ENCODE measurements at regions not wholly inside any gene's neighbourhood (a gene's known extent, or its start where the extent isn't known, plus 50 kb on each side); places are given as distances from the start of the nearest gene placed in this dataset.
"Not testable (repeated sequence)": the region's sequence is repeated elsewhere in the genome, so short reads cannot be mapped to it uniquely, and the experiment has no call there.

DNA sequence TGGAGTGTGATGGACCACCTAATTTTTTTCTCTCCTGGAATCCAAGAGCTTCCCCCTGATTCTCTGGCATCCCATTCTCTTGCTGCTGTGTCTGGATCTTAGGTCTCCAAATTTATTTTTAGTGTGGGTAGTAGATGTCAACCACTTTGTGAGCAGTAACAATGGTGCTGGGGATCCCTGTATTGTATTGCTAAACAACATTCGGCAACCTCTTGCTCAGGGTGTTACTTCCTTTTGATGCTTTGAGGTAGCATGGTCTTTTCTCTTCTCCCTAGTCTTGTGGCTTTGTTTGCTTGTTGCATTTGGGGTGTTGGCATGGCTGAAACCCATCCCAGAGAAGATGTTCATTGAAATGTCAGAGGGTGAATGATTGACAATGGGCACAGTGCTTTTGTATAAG lies 737.4 kb downstream of the BCL11A start:
- Mint-ChIP-seq H3K27ac (no peak overlapping the region), H3K27me3 (no peaks in the 10 kb centered on the region), H3K4me1 (ENCODE audit: low read depth) (no peaks in the 10 kb centered on the region)

DNA sequence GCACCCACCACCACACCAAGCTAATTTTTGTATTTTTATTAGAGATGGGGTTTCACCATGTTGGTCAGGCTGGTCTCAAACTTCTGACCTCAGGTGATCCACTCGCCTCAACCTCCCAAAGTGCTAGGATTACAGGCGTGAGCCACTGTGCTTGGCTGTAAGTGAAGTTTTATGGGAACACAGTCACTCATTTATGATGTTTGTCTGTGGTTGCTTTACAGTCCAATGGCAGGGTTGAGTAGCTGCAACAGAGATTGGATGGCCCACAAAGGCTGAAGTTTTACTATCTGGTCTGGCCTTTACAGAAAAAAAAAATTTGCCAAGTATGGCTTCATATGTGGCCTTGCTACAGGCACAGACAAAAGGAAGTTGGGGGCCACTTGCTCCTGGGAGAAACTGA lies 743.2 kb downstream of the BCL11A start:
- not testable (repeated sequence) for H3K36me3 Mint-ChIP-seq (ENCODE audit: low read depth); H3K4me1 Mint-ChIP-seq (ENCODE audit: low read depth); H3K9me3 Mint-ChIP-seq; H3K27ac Mint-ChIP-seq; H3K27me3 Mint-ChIP-seq; H3K4me3 Mint-ChIP-seq

More for the DNA sequence above, 737.4 kb downstream of the BCL11A start:
- Mint-ChIP-seq H3K36me3 (ENCODE audit: low read depth) (no peaks in the 10 kb centered on the region), H3K9me3 (no peaks in the 10 kb centered on the region), H3K4me3 (no peak overlapping the region)

DNA sequence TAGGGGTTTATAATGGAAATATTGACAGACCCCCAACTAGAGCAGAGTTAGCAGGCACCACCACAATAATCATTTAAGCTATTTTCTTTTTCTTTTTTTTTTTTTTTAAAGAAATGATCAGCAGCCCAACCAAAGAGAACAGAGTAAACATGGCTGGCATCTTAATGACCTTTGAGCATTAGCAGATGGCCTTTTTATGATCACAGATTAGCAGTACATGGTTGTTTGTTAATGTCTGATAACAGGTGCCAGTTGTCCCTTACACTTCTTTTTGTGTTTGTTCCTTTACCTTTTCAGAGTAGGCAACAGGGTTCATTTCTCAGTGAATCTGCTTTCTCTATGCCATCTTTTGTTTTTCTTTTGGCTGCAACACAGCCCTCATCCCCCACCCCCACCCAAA lies 747.0 kb downstream of the BCL11A start:
- Mint-ChIP-seq H3K4me1 (ENCODE audit: low read depth) (no peaks in the 10 kb centered on the region), H3K36me3 (ENCODE audit: low read depth) (no peaks in the 10 kb centered on the region), H3K27ac (no peak overlapping the region), H3K9me3 (no peaks in the 10 kb centered on the region), H3K27me3 (no peaks in the 10 kb centered on the region), H3K4me3 (no peak overlapping the region)

DNA sequence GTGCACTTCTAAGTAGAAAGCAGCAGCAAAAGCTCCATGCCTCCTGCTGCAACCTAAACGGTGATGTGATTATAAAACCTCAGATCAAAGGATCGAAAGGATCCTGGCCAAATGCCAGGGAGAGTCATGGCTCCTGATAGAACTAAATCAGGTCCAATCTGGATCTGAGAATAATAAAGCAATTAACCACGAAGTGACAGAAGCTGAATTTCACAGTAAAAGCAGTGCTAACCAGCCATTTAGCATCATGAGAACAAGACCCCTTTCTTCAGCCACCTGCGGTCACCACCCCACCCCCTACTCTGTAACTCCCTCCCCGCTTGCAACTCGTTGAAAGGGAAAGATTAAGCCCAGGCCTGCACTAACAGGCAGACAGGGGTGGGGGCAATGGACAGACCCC lies 748.7 kb downstream of the BCL11A start:
- Mint-ChIP-seq H3K4me3 (no peak overlapping the region), H3K9me3 (no peaks in the 10 kb centered on the region)

DNA sequence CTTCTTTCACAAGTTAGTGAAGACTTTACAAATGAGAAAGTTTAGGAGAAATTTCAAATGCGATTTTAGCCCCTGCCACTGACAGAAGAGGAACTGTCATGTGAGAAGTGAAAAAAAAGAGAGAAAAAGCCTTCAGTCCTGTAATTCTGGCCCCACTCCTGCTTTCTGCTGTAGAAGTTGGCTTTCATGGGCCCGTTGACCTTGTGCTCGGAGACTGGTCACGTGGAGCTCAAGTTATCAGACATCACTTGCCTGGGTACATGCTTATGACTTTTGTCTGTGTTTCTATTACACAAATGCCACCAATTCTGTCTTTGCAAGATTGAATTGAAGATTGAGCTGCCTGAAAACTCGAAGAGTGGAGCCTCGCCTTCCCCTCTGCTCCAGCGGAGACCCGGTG lies 749.9 kb downstream of the BCL11A start:
- H3K27ac Mint-ChIP-seq = no peak overlapping the region
- H3K9me3 Mint-ChIP-seq = no peaks in the 10 kb centered on the region
- H3K4me1 Mint-ChIP-seq (ENCODE audit: low read depth) = no peaks in the 10 kb centered on the region
- no peaks in the 10 kb centered on the region for H3K36me3 Mint-ChIP-seq (ENCODE audit: low read depth)
- no peaks in the 10 kb centered on the region for H3K27me3 Mint-ChIP-seq
- no peak overlapping the region for H3K4me3 Mint-ChIP-seq

More for the DNA sequence above, 748.7 kb downstream of the BCL11A start:
- Mint-ChIP-seq H3K36me3 (ENCODE audit: low read depth) (no peaks in the 10 kb centered on the region), H3K27ac (no peak overlapping the region), H3K27me3 (no peaks in the 10 kb centered on the region), H3K4me1 (ENCODE audit: low read depth) (no peaks in the 10 kb centered on the region)

DNA sequence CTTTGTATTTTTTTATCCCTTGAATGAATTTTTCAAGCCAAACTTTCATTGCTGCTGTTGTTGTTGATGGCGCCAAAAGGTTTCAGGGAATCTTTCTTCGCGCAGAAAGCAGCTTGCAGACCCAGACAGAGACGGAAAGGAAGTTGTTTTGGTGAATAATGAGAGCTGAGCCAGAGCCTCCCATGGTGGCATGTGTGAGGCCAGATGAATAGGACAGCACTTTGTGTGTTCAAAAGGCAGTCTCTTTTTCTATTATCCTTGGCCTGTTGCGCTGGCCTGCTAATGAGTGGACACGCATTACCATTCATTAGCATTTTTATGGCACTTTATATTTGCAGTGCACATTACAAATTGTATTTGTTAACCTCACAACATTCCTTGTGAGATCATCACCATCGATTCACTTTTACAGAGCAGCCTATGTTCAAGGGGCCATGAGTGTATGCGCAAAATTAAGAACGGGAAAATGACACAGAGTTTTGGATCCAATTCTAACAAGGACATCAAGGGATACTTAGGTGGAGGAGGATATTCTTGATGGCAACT lies 754.7 kb downstream of the BCL11A start:
- Mint-ChIP-seq H3K4me1 (ENCODE audit: low read depth) (no peaks in the 10 kb centered on the region), H3K9me3 (peaks cover 3% of the 10 kb centered on the region), H3K27me3 (no peaks in the 10 kb centered on the region), H3K4me3 (no peak overlapping the region), H3K27ac (no peak overlapping the region), H3K36me3 (ENCODE audit: low read depth) (no peaks in the 10 kb centered on the region)

DNA sequence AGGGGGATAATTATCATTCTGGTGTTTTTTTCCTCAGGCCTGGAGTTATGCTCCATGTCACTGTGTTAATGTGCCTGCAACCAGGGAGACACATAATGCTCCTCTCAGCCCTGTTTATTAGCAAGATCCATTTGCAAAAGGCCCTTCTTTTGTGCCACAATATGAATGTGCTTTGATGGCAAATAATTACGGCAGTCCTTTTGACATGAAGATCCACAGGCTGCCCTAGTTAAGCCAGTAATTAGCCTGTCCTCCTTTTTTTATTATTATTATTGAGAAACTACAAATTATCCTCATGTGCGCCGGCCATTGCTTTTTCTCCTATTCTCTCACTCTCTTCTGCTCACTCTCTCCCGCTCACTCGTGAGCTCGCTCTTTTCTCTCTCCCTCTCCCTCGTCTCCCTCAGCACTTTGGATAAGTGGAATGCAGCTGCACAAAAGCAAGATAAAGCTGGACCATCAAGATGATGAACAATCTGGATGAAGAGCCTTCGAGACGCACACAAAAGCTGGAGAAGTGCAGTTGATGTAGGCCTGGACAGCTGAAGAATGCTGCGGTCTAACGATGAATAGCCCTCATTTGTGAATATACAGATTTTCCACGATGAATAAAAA lies 762.3 kb downstream of the BCL11A start:
- Mint-ChIP-seq H3K27ac (no peak overlapping the region), H3K9me3 (peaks cover 7% of the 10 kb centered on the region), H3K36me3 (ENCODE audit: low read depth) (no peaks in the 10 kb centered on the region), H3K4me1 (ENCODE audit: low read depth) (no peaks in the 10 kb centered on the region), H3K27me3 (no peaks in the 10 kb centered on the region), H3K4me3 (no peak overlapping the region)

DNA sequence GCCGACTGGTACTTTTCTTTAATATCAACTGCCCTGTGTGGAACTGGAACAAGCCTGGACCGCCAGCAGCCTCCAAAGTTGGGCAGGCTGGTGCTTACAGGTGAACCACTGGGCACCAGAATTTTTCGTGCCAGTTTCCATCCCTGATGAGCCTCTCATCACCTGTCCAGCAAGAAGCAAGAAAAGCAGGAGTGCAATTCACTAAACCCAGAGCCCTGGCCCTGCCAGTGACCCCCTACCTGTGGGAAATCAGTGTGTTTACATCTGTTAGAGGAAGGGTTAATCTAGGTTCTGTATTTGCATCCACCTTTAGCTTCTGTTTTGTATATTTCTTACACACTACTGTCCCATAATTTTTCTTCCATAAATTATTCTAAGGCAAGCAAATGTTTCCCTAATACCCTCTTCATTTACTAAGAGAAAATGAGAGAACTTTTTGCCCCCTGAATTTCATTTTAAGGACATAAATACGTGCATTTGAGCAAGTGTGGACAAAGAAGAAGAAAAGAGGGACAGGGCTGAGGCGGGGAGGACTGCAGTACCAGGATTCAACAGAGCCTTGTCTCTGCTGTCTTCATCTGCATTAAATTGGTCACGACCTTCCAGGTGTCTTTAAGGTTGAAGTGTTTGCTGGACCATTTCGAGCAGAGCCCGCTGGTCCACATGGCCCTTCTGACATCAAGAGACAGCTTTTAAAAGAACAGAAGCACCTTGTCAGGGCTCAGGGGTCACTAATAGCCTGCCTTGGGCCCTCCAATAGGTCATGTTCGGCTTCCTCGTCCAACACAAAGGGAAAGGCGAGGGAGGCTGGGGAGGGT lies 763.1 kb downstream of the BCL11A start:
- no peaks in the 10 kb centered on the region for H3K27me3 Mint-ChIP-seq
- no peak overlapping the region for H3K27ac Mint-ChIP-seq
- H3K36me3 Mint-ChIP-seq (ENCODE audit: low read depth) = no peaks in the 10 kb centered on the region
- H3K4me1 Mint-ChIP-seq (ENCODE audit: low read depth) = no peaks in the 10 kb centered on the region
- H3K4me3 Mint-ChIP-seq = no peak overlapping the region
- peaks cover 7% of the 10 kb centered on the region for H3K9me3 Mint-ChIP-seq

DNA sequence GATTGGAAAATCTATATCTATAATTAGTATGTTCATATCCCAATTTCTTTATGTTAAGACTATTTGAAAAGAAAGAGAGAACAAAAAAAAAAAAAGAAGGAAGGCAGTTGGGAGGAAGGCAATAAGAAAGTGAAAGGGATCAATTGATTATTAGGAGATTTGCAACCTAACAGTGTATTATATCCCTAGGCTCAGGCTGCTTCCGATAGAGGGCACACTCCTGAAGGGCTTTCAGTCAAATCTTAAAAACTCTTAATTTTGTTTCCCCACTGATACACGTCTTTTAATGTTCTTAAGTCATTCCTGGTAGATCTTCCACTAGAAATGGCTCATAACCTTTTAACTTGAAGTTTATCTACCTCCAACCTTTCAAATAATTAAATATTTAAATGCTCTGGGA lies 763.9 kb downstream of the BCL11A start:
- Mint-ChIP-seq H3K27me3 (no peaks in the 10 kb centered on the region), H3K36me3 (ENCODE audit: low read depth) (no peaks in the 10 kb centered on the region), H3K4me3 (no peak overlapping the region), H3K4me1 (ENCODE audit: low read depth) (no peaks in the 10 kb centered on the region), H3K9me3 (peaks cover 7% of the 10 kb centered on the region), H3K27ac (no peak overlapping the region)

DNA sequence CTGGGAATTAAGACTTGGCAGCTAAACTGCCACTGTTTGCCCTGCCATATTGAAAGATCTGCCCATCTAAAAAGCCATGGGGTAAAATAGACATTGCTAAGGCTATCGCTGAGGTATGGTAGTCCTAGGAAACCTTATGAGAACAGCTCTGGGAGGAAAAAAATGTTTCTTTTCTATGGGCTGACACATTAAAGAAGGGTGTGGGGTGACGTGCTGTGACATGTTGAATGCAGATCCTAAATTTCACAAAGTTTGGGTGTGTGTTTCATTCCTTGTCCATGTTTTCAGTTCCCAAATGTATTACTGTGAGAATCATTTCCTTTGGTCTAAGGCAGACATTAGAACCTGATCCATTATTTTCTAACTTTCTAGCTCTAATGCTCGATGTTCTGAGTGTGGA lies 766.4 kb downstream of the BCL11A start:
- H3K9me3 Mint-ChIP-seq = no peaks in the 10 kb centered on the region
- no peaks in the 10 kb centered on the region for H3K36me3 Mint-ChIP-seq (ENCODE audit: low read depth)
- H3K4me1 Mint-ChIP-seq (ENCODE audit: low read depth) = no peaks in the 10 kb centered on the region
- no peak overlapping the region for H3K4me3 Mint-ChIP-seq
- H3K27me3 Mint-ChIP-seq = no peaks in the 10 kb centered on the region
- no peak overlapping the region for H3K27ac Mint-ChIP-seq

DNA sequence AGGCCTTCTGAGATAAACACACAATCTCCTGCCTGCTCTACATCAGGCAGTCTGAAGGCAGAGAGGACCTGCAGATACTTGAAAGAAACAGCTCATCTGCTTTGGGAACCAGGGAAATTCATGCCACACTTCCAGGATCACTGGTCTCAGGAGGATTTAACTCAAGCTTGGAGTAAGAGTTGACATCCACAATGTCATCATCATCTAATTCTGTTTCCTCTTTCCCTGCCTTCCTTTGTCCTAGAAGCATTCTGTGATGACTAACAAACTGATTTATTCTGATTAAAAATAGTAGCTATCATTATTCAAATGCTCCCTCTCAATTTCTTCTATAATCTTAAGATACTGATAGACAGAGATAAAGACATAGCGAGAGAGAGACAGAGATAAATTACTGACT lies 766.8 kb downstream of the BCL11A start:
- Mint-ChIP-seq H3K4me1 (ENCODE audit: low read depth) (no peaks in the 10 kb centered on the region), H3K36me3 (ENCODE audit: low read depth) (no peaks in the 10 kb centered on the region), H3K4me3 (no peak overlapping the region), H3K27me3 (no peaks in the 10 kb centered on the region), H3K9me3 (no peaks in the 10 kb centered on the region), H3K27ac (no peak overlapping the region)

DNA sequence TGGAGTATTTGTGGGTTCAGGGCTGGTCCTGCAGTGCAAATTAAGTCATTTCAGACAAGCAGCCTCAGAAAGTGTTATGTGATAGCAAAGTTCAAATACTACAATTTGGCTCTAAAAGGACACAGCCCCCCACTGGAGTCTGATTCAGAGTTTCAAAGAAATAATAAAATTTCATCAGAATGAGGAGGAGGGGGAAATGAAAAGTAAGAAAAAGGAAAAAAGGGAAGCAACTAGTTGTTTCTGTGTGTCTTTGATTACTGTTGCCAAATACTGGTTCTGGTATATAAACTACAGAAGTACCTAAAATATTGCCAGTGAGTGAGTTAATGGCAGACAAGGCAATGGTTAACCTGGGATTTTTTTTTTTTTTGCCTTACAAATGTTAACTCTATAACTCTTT lies 773.9 kb downstream of the BCL11A start:
- no peak overlapping the region for H3K4me3 Mint-ChIP-seq
- H3K27me3 Mint-ChIP-seq = no peaks in the 10 kb centered on the region
- no peaks in the 10 kb centered on the region for H3K4me1 Mint-ChIP-seq (ENCODE audit: low read depth)
- no peak overlapping the region for H3K27ac Mint-ChIP-seq
- H3K36me3 Mint-ChIP-seq (ENCODE audit: low read depth) = no peaks in the 10 kb centered on the region
- no peaks in the 10 kb centered on the region for H3K9me3 Mint-ChIP-seq

DNA sequence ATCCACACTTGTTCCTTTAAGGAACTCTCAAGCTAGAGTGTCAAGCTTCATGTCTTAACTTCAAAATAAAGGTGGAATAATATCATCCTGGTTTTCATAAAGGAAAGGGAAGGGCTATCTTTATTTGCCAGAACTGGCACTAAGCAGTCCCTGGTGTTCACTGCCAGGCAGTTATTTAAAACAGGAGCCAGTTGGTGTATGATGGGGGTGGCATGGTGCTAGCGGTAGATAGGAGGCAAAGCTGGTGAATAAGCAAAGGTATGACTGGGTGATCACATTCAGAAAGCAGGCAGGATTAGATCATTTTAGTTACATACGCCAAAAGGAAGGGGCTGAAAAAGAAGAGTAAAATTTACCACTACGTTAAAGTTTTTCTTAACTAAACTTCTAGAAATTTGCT lies 776.3 kb downstream of the BCL11A start:
- Mint-ChIP-seq H3K36me3 (ENCODE audit: low read depth) (no peaks in the 10 kb centered on the region), H3K27ac (no peak overlapping the region), H3K4me3 (no peak overlapping the region)

DNA sequence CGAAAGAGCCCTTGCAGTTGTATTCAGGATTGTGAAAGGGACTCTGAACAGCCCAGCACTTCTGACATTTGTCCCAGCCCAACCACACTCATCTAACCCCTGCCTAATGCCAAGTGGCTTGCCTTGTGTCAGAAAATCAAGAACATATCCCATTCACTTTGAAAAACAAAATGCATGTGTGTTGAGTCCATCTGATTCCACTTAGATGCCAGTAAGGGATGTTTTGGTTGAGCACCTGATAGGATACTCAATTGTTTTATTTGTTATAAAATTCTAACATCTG lies 776.8 kb downstream of the BCL11A start:
- Mint-ChIP-seq H3K4me1 (ENCODE audit: low read depth) (no peaks in the 10 kb centered on the region), H3K27me3 (no peaks in the 10 kb centered on the region), H3K9me3 (no peaks in the 10 kb centered on the region), H3K36me3 (ENCODE audit: low read depth) (no peaks in the 10 kb centered on the region), H3K4me3 (no peak overlapping the region), H3K27ac (no peak overlapping the region)

More for the DNA sequence above, 776.3 kb downstream of the BCL11A start:
- no peaks in the 10 kb centered on the region for H3K4me1 Mint-ChIP-seq (ENCODE audit: low read depth)
- no peaks in the 10 kb centered on the region for H3K9me3 Mint-ChIP-seq
- H3K27me3 Mint-ChIP-seq = no peaks in the 10 kb centered on the region

DNA sequence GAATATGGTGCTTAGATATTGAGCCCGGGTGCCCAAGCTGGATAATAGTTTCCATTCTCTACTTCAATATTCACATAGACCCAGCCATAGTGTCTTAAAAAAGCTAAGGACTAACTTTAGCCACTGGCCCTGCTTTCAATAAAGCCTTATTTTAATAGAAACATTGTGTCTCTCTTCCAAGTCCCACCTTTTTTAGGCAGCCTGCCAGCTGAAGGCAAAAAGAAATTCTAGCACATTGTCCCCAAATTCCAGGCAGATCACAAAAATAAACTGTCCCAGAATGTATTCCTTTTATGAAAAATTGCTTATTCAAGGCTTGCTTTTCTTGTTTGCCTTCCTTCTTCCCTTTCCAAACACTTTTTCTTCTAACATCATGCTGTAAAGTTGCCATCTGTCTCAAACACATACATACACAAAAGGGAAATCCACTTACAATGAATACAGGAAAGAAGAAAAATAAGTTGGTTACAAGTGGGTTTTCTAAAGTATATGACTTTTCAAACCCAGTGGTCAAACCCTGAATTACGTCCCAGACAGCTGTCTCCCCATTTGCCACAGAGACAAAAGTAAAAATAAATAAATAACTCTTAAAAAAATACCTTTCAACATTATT lies 778.5 kb downstream of the BCL11A start:
- H3K36me3 Mint-ChIP-seq (ENCODE audit: low read depth) = no peaks in the 10 kb centered on the region
- no peak overlapping the region for H3K27ac Mint-ChIP-seq
- H3K27me3 Mint-ChIP-seq = no peaks in the 10 kb centered on the region
- H3K4me3 Mint-ChIP-seq = no peak overlapping the region
- H3K4me1 Mint-ChIP-seq (ENCODE audit: low read depth) = no peaks in the 10 kb centered on the region
- no peaks in the 10 kb centered on the region for H3K9me3 Mint-ChIP-seq
